ENCODE measurements at regions not wholly inside any gene's neighbourhood (a gene's known extent, or its start where the extent isn't known, plus 50 kb on each side); places are given as distances from the start of the nearest gene placed in this dataset.

GRCh38 chr10:43839973-43840372 lies 191.3 kb upstream of the ZNF32 start:
- TF ChIP-seq POLR2A (IDR thresholded peaks at IDR 0.05; ENCODE audit: borderline replicate concordance, extremely low read depth, insufficient read depth, insufficient read length) (no peak), CTCF (IDR thresholded peaks at IDR 0.05 in 2 of 3, conservative IDR thresholded peaks at IDR 0.05 in 1 of 3; ENCODE audit: borderline replicate concordance in 1 of 3, insufficient read depth in 1 of 3, low read depth in 2 of 3, low read length in 2 of 3) (no peak)

Measured in HCT116 (cell line).